ENCODE measurements at regions not wholly inside any gene's neighbourhood (a gene's known extent, or its start where the extent isn't known, plus 50 kb on each side); places are given as distances from the start of the nearest gene placed in this dataset.

DNA sequence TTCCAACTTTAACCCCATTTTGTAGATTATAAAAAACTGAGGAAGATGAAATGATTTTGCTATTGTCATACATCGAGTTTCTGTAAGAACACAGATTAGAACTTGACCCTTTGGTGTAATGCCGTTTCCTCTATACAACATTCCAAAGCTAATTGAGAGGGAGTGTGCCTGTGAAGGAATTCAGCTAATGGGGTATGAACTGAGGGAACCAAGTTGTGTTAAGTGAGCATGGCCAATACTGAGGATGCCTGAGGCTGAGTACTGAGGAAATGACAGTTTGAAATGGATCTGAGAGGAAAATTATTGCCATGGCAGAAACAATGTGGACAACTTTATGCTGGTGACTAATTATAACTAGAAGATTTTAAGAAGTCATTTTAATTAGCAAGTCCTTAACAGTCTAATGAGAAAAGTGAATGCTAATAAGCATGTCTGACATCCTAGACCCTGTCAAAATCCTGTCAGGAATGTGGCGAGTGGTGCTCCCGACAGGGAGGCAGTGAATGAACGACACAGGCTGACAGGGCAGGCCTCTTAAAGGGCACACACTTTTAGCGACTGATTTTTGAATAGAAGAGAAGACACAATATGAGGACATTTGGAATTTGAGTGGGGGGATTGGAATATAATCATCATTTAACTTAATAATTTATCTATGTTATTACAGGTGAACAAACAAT is 262.5 kb downstream of the HLX start:
- Histone ChIP-seq H2AFZ (ENCODE audit: low read length) (no peak overlapping the region), H3K9me3 (ENCODE audit: low read length) (no peaks in the 10 kb centered on the region), H3K4me1 (ENCODE audit: insufficient read depth, low read length) (no peaks in the 10 kb centered on the region), H3K27ac (ENCODE audit: extremely low read length, insufficient read depth, low read length) (no peak overlapping the region), H4K20me1 (ENCODE audit: insufficient read depth, low read length) (no peaks in the 10 kb centered on the region), H3K79me2 (ENCODE audit: insufficient read depth, low read length) (no peaks in the 10 kb centered on the region), H3K27me3 (ENCODE audit: control insufficient read depth in 1 of 2, insufficient read depth in 2 of 2, low read length in 2 of 2) (no peaks in the 10 kb centered on the region; a peak in 1 of 5 replicates), H3K4me2 (ENCODE audit: low read depth, low read length) (no peak overlapping the region), H3K9ac (ENCODE audit: insufficient read depth, low read depth, low read length) (no peak overlapping the region), H3K4me3 (replicated peaks in 1 of 3; ENCODE audit: insufficient read depth in 1 of 3, low read depth in 2 of 3, low read length in 3 of 3) (no peak overlapping the region), H3K36me3 (replicated peaks in 1 of 2; ENCODE audit: control insufficient read depth in 1 of 2, insufficient read depth in 2 of 2, low read length in 2 of 2) (no peaks in the 10 kb centered on the region)
- CTCF ChIA-PET (ENCODE audit: low intra/inter-chr PET ratio, low total read pairs), result no interaction called here
- FAIRE-seq, result no peak
- ATAC-seq, result no peak
- in situ Hi-C loops (cut with HindIII; ENCODE audit: extremely low pct_ligation_motif_present, low pct_unique_long_range_greater_than_20kb) (no loop called here), intact Hi-C loops (cut with micrococcal nuclease; ENCODE audit: unreplicated experiment) (no loop called here)
- no peak for DNase-seq (ENCODE audit: low spot score)
- WGBS (ENCODE audit: low lambda C conversion rate), result 10% methylated on average over 6 of the region's 6 CpGs
- POLR2A ChIA-PET, result no interaction called here
- no TSS peak for BruUV-seq (replicated peaks)
- TF ChIP-seq, protein P1, sequence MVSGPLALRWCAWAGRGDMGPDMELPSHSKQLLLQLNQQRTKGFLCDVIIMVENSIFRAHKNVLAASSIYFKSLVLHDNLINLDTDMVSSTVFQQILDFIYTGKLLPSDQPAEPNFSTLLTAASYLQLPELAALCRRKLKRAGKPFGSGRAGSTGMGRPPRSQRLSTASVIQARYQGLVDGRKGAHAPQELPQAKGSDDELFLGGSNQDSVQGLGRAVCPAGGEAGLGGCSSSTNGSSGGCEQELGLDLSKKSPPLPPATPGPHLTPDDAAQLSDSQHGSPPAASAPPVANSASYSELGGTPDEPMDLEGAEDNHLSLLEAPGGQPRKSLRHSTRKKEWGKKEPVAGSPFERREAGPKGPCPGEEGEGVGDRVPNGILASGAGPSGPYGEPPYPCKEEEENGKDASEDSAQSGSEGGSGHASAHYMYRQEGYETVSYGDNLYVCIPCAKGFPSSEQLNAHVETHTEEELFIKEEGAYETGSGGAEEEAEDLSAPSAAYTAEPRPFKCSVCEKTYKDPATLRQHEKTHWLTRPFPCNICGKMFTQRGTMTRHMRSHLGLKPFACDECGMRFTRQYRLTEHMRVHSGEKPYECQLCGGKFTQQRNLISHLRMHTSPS (CRISPR knock-in tag; IDR thresholded peaks at IDR 0.05; ENCODE audit: low read depth), result no peak
- TF ChIP-seq, protein P2, sequence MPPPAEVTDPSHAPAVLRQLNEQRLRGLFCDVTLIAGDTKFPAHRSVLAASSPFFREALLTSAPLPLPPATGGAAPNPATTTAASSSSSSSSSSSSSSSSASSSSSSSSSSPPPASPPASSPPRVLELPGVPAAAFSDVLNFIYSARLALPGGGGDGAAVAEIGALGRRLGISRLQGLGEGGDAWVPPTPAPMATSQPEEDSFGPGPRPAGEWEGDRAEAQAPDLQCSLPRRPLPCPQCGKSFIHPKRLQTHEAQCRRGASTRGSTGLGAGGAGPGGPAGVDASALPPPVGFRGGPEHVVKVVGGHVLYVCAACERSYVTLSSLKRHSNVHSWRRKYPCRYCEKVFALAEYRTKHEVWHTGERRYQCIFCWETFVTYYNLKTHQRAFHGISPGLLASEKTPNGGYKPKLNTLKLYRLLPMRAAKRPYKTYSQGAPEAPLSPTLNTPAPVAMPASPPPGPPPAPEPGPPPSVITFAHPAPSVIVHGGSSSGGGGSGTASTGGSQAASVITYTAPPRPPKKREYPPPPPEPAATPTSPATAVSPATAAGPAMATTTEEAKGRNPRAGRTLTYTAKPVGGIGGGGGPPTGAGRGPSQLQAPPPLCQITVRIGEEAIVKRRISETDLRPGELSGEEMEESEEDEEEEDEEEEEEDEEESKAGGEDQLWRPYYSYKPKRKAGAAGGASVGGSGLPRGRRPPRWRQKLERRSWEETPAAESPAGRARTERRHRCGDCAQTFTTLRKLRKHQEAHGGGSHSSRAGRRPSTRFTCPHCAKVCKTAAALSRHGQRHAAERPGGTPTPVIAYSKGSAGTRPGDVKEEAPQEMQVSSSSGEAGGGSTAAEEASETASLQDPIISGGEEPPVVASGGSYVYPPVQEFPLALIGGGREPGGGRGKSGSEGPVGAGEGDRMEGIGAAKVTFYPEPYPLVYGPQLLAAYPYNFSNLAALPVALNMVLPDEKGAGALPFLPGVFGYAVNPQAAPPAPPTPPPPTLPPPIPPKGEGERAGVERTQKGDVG (CRISPR knock-in tag; IDR thresholded peaks at IDR 0.05; ENCODE audit: borderline replicate concordance), result no peak
- TF ChIP-seq PHF21A (CRISPR knock-in tag; IDR thresholded peaks at IDR 0.05) (no peak), FOXO1 (CRISPR knock-in tag; IDR thresholded peaks at IDR 0.05) (no peak), HNRNPH1 (optimal IDR thresholded peaks at IDR 0.05; ENCODE audit: low read depth, low read length) (no peak), PAF1 (CRISPR knock-in tag; IDR thresholded peaks at IDR 0.05) (no peak)
- TF ChIP-seq, protein P3, sequence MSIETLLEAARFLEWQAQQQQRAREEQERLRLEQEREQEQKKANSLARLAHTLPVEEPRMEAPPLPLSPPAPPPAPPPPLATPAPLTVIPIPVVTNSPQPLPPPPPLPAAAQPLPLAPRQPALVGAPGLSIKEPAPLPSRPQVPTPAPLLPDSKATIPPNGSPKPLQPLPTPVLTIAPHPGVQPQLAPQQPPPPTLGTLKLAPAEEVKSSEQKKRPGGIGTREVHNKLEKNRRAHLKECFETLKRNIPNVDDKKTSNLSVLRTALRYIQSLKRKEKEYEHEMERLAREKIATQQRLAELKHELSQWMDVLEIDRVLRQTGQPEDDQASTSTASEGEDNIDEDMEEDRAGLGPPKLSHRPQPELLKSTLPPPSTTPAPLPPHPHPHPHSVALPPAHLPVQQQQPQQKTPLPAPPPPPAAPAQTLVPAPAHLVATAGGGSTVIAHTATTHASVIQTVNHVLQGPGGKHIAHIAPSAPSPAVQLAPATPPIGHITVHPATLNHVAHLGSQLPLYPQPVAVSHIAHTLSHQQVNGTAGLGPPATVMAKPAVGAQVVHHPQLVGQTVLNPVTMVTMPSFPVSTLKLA (IDR thresholded peaks at IDR 0.05), result no peak
- TF ChIP-seq, protein P4, sequence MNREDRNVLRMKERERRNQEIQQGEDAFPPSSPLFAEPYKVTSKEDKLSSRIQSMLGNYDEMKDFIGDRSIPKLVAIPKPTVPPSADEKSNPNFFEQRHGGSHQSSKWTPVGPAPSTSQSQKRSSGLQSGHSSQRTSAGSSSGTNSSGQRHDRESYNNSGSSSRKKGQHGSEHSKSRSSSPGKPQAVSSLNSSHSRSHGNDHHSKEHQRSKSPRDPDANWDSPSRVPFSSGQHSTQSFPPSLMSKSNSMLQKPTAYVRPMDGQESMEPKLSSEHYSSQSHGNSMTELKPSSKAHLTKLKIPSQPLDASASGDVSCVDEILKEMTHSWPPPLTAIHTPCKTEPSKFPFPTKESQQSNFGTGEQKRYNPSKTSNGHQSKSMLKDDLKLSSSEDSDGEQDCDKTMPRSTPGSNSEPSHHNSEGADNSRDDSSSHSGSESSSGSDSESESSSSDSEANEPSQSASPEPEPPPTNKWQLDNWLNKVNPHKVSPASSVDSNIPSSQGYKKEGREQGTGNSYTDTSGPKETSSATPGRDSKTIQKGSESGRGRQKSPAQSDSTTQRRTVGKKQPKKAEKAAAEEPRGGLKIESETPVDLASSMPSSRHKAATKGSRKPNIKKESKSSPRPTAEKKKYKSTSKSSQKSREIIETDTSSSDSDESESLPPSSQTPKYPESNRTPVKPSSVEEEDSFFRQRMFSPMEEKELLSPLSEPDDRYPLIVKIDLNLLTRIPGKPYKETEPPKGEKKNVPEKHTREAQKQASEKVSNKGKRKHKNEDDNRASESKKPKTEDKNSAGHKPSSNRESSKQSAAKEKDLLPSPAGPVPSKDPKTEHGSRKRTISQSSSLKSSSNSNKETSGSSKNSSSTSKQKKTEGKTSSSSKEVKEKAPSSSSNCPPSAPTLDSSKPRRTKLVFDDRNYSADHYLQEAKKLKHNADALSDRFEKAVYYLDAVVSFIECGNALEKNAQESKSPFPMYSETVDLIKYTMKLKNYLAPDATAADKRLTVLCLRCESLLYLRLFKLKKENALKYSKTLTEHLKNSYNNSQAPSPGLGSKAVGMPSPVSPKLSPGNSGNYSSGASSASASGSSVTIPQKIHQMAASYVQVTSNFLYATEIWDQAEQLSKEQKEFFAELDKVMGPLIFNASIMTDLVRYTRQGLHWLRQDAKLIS (CRISPR knock-in tag; IDR thresholded peaks at IDR 0.05), result no peak
- TF ChIP-seq, protein P5, sequence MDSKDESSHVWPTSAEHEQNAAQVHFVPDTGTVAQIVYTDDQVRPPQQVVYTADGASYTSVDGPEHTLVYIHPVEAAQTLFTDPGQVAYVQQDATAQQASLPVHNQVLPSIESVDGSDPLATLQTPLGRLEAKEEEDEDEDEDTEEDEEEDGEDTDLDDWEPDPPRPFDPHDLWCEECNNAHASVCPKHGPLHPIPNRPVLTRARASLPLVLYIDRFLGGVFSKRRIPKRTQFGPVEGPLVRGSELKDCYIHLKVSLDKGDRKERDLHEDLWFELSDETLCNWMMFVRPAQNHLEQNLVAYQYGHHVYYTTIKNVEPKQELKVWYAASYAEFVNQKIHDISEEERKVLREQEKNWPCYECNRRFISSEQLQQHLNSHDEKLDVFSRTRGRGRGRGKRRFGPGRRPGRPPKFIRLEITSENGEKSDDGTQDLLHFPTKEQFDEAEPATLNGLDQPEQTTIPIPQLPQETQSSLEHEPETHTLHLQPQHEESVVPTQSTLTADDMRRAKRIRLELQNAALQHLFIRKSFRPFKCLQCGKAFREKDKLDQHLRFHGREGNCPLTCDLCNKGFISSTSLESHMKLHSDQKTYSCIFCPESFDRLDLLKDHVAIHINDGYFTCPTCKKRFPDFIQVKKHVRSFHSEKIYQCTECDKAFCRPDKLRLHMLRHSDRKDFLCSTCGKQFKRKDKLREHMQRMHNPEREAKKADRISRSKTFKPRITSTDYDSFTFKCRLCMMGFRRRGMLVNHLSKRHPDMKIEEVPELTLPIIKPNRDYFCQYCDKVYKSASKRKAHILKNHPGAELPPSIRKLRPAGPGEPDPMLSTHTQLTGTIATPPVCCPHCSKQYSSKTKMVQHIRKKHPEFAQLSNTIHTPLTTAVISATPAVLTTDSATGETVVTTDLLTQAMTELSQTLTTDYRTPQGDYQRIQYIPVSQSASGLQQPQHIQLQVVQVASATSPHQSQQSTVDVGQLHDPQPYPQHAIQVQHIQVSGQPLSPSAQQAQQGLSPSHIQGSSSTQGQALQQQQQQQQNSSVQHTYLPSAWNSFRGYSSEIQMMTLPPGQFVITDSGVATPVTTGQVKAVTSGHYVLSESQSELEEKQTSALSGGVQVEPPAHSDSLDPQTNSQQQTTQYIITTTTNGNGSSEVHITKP (CRISPR knock-in tag; IDR thresholded peaks at IDR 0.05; ENCODE audit: low read depth), result no peak

All from HepG2 (cell line).